WI38 (cell line): ENCODE measurements at regions not wholly inside any gene's neighbourhood (a gene's known extent, or its start where the extent isn't known, plus 50 kb on each side); places are given as distances from the start of the nearest gene placed in this dataset.
"Not testable (repeated sequence)": the region's sequence is repeated elsewhere in the genome, so short reads cannot be mapped to it uniquely, and the experiment has no call there.

Source experiments
- H3K4me3 ChIP-seq: 2 replicates; pipeline ENCODE4 v1.5.1; 2011; ENCODE audit warnings: low read depth, mild to moderate bottlenecking, control low read depth, low read length
- TF ChIP-seq, protein P1 (sequence below): IDR thresholded peaks from 2 replicates; pipeline ENCODE4 v1.5.1; 2012; ENCODE audit warnings: low read depth, mild to moderate bottlenecking, control low read depth, low read length

DNA sequence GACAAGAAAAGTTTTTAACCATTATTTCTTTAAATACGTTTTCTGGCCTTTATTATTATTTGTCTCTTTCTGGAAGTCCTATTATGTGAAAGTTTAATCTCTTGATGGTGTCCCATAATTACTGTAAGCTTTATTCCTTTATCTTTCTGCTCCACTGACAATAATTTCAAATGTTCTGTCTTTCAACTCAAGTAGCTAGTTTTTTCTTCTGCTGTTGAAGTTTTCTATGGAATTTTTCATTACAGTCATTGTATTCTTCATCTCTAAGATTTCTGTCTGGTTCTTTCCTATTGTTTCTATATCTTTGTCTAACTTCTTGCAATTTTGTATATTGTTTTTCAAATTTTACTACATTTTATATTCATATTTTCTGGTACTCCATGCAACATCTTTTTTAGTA lies 173.6 kb upstream of the MGAT4C start:
- TF ChIP-seq, protein P1, sequence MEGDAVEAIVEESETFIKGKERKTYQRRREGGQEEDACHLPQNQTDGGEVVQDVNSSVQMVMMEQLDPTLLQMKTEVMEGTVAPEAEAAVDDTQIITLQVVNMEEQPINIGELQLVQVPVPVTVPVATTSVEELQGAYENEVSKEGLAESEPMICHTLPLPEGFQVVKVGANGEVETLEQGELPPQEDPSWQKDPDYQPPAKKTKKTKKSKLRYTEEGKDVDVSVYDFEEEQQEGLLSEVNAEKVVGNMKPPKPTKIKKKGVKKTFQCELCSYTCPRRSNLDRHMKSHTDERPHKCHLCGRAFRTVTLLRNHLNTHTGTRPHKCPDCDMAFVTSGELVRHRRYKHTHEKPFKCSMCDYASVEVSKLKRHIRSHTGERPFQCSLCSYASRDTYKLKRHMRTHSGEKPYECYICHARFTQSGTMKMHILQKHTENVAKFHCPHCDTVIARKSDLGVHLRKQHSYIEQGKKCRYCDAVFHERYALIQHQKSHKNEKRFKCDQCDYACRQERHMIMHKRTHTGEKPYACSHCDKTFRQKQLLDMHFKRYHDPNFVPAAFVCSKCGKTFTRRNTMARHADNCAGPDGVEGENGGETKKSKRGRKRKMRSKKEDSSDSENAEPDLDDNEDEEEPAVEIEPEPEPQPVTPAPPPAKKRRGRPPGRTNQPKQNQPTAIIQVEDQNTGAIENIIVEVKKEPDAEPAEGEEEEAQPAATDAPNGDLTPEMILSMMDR = no peak
- no peak overlapping the region for H3K4me3 ChIP-seq

DNA sequence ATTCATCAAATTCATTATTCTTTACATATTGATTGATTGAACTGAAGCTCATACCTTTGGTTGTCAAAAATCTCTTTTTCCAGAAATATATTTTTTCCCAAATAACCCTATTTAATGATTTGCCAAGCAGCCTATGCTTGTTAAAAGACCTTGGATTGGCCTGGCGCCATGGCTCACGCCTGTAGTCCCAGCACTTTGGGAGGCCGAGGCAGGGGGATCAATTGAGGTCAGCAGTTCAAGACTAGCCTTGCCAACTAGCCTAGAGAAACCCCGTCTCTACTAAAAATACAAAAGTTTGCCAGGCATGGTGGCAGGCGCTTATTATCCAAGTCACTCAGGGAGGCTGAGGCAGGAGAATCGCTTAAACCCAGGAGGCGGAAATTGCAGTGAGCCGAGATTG lies 165.1 kb upstream of the MGAT4C start:
- H3K4me3 ChIP-seq = no peak overlapping the region
- TF ChIP-seq, protein P1 = no peak

DNA sequence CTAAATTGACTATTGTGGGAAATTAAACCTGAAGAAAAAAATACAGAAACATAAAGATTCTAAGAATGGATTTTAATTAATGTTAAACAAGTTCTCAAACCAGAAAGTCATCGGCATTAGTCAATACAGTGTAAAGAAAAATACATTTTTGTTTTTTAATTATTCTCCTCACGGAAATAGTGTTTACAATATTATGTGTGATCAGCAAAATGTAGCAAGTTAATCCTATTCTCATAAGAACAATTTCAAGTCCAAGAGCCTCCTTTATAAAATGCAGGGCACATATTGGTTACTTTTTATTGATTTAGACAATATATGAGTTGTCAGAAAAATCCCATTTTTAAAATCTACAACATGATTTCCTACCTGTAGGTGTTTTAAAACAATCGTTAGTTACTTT lies 158.0 kb upstream of the MGAT4C start:
- TF ChIP-seq, protein P1 = no peak

DNA sequence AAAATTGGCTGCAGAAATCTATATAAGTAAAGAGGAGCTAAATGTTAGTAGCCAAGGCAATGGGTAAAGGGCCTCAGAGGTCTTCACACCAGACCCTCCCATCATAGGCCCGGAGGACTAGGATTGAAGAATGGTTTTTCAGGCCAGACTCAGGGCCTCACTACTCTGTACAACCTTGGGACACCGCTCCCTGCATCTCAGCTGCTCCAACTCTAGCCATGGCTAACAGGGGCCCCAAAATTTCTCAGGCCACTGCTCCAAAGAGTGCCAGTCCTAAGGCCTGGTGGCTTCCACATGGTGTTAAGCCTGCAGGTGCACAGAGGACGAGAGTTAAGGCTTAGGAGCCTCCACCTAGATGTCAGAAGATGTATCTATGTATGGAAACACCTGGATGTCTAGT lies 155.5 kb upstream of the MGAT4C start:
- TF ChIP-seq, protein P1 = no peak
- H3K4me3 ChIP-seq = no peak overlapping the region

More for the DNA sequence above, 158.0 kb upstream of the MGAT4C start:
- H3K4me3 ChIP-seq = no peak overlapping the region

DNA sequence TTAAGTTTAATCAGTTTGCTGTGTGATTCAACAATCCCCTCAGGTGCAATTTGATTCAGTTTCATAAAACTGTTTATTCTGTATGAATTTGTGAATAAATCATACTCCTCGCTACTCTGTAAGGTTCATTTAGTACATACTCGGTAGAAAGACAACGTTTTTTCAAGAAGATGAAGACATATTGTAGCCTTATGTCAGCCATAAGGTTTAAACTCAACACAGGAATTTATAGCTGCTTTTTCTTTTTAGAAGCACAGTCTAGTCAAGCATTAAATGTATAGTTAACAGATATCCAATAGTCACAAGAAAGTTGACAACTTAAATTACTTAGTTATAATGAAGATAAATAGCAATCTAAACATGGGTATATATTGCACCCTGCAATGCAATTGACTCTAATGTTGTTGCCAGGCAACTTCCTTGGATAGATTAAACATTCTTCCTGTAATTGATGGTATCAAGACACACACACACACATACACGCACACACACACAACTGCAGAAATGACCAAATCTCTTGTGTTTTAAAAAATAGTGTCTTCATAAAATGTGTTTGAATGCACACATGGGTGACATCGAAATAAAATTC lies 151.5 kb upstream of the MGAT4C start:
- TF ChIP-seq, protein P1 = no peak
- no peak overlapping the region for H3K4me3 ChIP-seq

DNA sequence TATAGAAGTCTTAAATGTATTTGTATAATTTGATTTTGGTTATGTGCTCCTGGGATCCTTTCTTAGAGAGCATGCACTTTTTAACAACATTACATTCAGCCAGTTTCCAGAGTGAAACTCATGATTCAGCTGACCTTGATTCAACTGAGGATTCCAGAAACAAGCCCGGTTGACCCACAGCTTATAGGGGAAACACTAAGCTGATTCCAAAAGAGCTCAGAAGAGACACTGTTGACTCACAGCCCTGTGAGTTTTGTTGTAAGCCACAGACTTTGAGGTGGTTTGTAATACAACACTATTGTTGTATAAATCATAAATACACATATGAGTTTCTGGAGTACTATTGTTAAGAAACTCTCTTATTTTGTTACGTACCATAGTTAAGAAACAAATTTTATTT lies 133.8 kb upstream of the MGAT4C start:
- TF ChIP-seq, protein P1 = no peak

DNA sequence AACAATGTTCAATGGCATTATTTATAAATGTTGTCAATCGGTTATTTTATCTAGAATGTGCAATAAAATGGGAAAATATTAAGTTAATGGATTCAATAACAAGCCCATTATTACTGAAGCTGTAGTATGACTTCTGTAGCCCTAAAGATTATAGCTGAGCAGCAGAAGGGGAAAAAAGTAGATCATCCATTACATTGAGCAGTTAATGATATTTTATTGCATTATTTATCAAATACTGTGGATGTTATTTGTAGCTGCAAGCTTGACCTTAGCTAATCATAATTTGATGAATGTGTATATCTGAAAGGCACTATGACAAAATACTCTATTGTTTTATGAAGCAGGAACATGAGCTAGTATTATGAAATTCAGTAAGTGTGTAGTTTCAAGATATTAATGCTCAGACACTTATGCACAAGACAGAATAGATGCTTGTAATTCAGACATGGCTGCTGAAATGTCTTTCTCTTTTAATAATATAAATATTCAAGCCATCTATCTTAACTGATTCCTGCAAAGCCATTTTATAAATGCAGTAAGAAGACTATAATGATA lies 131.5 kb upstream of the MGAT4C start:
- TF ChIP-seq, protein P1 = no peak
- no peak overlapping the region for H3K4me3 ChIP-seq

More for the DNA sequence above, 133.8 kb upstream of the MGAT4C start:
- H3K4me3 ChIP-seq = no peak overlapping the region

DNA sequence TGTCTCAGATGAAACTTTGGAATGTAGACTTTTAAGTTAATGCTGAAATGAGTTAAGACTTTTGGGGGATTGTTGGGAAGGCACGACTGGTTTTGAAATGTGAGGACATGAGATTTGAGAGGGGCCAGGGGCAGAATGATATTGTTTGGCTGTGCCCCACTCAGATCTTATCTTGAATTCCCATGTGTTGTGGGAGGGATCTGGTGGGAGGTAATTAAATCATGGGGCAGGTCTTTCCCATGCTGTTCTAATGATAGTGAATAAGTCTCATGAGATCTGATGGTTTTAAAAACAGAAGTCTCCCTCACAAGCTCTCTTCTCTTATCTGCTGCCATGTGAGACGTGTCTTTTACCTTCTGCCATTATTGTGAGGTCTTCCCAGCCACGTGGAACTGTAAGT lies 127.6 kb upstream of the MGAT4C start:
- not testable (repeated sequence) for H3K4me3 ChIP-seq
